Osteoblast (primary cell): ENCODE measurements at regions not wholly inside any gene's neighbourhood (a gene's known extent, or its start where the extent isn't known, plus 50 kb on each side); places are given as distances from the start of the nearest gene placed in this dataset.

Experiments
- DNase-seq: peaks from one replicate; pipeline ENCODE4 v3.0.0; 2011; ENCODE audit warnings: low spot score, mixed read lengths; ENCODE audit not compliant: insufficient read length; ENCODE audit errors: missing footprints
- H2AFZ ChIP-seq: 2 replicates; pipeline ENCODE4 v1.6.0; 2011; ENCODE audit warnings: mild to moderate bottlenecking, low read length
- H3K27ac ChIP-seq: 2 replicates; pipeline ENCODE4 v1.5.1; 2011; ENCODE audit warnings: mild to moderate bottlenecking, low read depth, low read length, moderate library complexity
- H3K27me3 ChIP-seq: 2 replicates; pipeline ENCODE4 v1.6.0; 2012; ENCODE audit warnings: mild to moderate bottlenecking, control low read depth, inconsistent platforms, low read length, moderate library complexity; ENCODE audit not compliant: insufficient read depth
- H3K36me3 ChIP-seq: 2 replicates; pipeline ENCODE4 v1.5.1; 2011; ENCODE audit warnings: mild to moderate bottlenecking, low read length, control low read depth, moderate library complexity; ENCODE audit not compliant: insufficient read depth
- H3K4me1 ChIP-seq: 2 replicates; pipeline ENCODE4 v1.5.1; 2011; ENCODE audit warnings: mild to moderate bottlenecking, low read length, control low read depth, moderate library complexity; ENCODE audit not compliant: insufficient read depth
- H3K4me2 ChIP-seq: 2 replicates; pipeline ENCODE4 v1.6.0; 2011; ENCODE audit warnings: mild to moderate bottlenecking, low read length; ENCODE audit not compliant: insufficient read depth
- H3K4me3 ChIP-seq: fragments of 200-600 bp; sonication (generic); 3 replicates; pipeline ENCODE4 v1.5.1; 2012; ENCODE audit warnings: mild to moderate bottlenecking, low read length, inconsistent platforms; ENCODE audit not compliant: insufficient read depth
- H3K79me2 ChIP-seq: 2 replicates; pipeline ENCODE4 v1.6.0; 2012; ENCODE audit warnings: mild to moderate bottlenecking, low read length, control low read depth, inconsistent platforms; ENCODE audit not compliant: insufficient read depth
- H3K9me3 ChIP-seq: 2 replicates; pipeline ENCODE4 v1.5.1; 2011; ENCODE audit warnings: low read depth, low read length, control low read depth
- H4K20me1 ChIP-seq: 2 replicates; pipeline ENCODE4 v1.6.0; 2012; ENCODE audit warnings: mild to moderate bottlenecking, low read length, control low read depth; ENCODE audit not compliant: insufficient read depth
- CTCF ChIP-seq: IDR thresholded peaks from 2 replicates; pipeline ENCODE4 v1.5.1; 2011; ENCODE audit warnings: mild to moderate bottlenecking, low read depth, low read length, moderate library complexity; ENCODE audit errors: extremely low read depth

- no peak for TF ChIP-seq CTCF
- H3K4me1 ChIP-seq, result no peaks in the 10 kb centered on the region
- H3K4me2 ChIP-seq, result no peak overlapping the region
- no peak for DNase-seq
- H3K27me3 ChIP-seq, result no peaks in the 10 kb centered on the region
- no peak overlapping the region for H2AFZ ChIP-seq
- no peak overlapping the region for H3K27ac ChIP-seq
- no peaks in the 10 kb centered on the region for H4K20me1 ChIP-seq
- no peaks in the 10 kb centered on the region for H3K36me3 ChIP-seq
- H3K79me2 ChIP-seq, result no peaks in the 10 kb centered on the region
- no peak overlapping the region for H3K4me3 ChIP-seq
- no peaks in the 10 kb centered on the region for H3K9me3 ChIP-seq
These were observed 53.5 kb downstream of the PAGE2 start for GRCh38 chrX:55142206-55142918.

- Histone ChIP-seq H3K4me3 (no peak overlapping the region), H2AFZ (no peak overlapping the region), H3K79me2 (no peaks in the 10 kb centered on the region), H3K4me1 (no peaks in the 10 kb centered on the region), H3K4me2 (no peak overlapping the region), H3K9me3 (no peaks in the 10 kb centered on the region), H3K36me3 (no peaks in the 10 kb centered on the region), H3K27ac (no peak overlapping the region), H3K27me3 (no peaks in the 10 kb centered on the region), H4K20me1 (no peaks in the 10 kb centered on the region)
- no peak for DNase-seq
- no peak for TF ChIP-seq CTCF
These were observed 54.1 kb downstream of the PAGE2 start for GRCh38 chrX:55142919-55143310.

- no peak for DNase-seq
- Histone ChIP-seq H3K27me3 (no peaks in the 10 kb centered on the region), H2AFZ (no peak overlapping the region), H3K4me3 (no peak overlapping the region), H3K4me2 (no peak overlapping the region), H4K20me1 (no peaks in the 10 kb centered on the region), H3K36me3 (no peaks in the 10 kb centered on the region), H3K9me3 (no peaks in the 10 kb centered on the region), H3K27ac (no peak overlapping the region), H3K79me2 (no peaks in the 10 kb centered on the region), H3K4me1 (no peaks in the 10 kb centered on the region)
- TF ChIP-seq CTCF, result no peak
These were observed 54.8 kb downstream of the PAGE2 start for GRCh38 chrX:55143621-55144020.

GRCh38 chrX:55144697-55145096 lies 55.9 kb downstream of the PAGE2 start:
- H3K9me3 ChIP-seq, result no peaks in the 10 kb centered on the region
- no peak for DNase-seq
- H3K4me3 ChIP-seq, result no peak overlapping the region
- no peaks in the 10 kb centered on the region for H3K4me1 ChIP-seq
- TF ChIP-seq CTCF, result no peak
- no peak overlapping the region for H3K4me2 ChIP-seq
- no peaks in the 10 kb centered on the region for H3K79me2 ChIP-seq
- no peak overlapping the region for H2AFZ ChIP-seq
- no peaks in the 10 kb centered on the region for H3K36me3 ChIP-seq
- no peaks in the 10 kb centered on the region for H4K20me1 ChIP-seq
- H3K27me3 ChIP-seq, result no peaks in the 10 kb centered on the region
- no peak overlapping the region for H3K27ac ChIP-seq
